ENCODE measurements at regions not wholly inside any gene's neighbourhood (a gene's known extent, or its start where the extent isn't known, plus 50 kb on each side); places are given as distances from the start of the nearest gene placed in this dataset.

- no peak for TF ChIP-seq CTCF (IDR thresholded peaks at IDR 0.05)
- intact Hi-C loops (cut with micrococcal nuclease) = no loop called here
- no peaks in the 10 kb centered on the region for H3K27me3 Mint-ChIP-seq
These were observed 735.4 kb downstream of the PCDH7 start for GRCh38 chr4:31455612-31456011.

GRCh38 chr4:31458813-31459212 lies 738.6 kb downstream of the PCDH7 start:
- intact Hi-C loops (cut with micrococcal nuclease) = no loop called here
- Mint-ChIP-seq H3K27me3 (no peaks in the 10 kb centered on the region), H3K4me3 (no peak overlapping the region), H3K4me1 (no peaks in the 10 kb centered on the region), H3K9me3 (peaks cover 3% of the 10 kb centered on the region), H3K36me3 (ENCODE audit: low read depth) (no peaks in the 10 kb centered on the region), H3K27ac (no peak overlapping the region)
- DNase-seq = no peak
- ChIA-PET POLR2A (no interaction called here), CTCF (no interaction called here)
- ATAC-seq (ENCODE audit: low read depth) = no peak
- TF ChIP-seq CTCF (IDR thresholded peaks at IDR 0.05) = no peak

More at GRCh38 chr4:31455612-31456011, 735.4 kb downstream of the PCDH7 start:
- H3K4me1 Mint-ChIP-seq = no peaks in the 10 kb centered on the region
- POLR2A ChIA-PET = no interaction called here
- ATAC-seq (ENCODE audit: low read depth) (no peak), DNase-seq (no peak)
- no peak overlapping the region for H3K27ac Mint-ChIP-seq
- CTCF ChIA-PET = no interaction called here
- no peak overlapping the region for H3K4me3 Mint-ChIP-seq
- H3K36me3 Mint-ChIP-seq (ENCODE audit: low read depth) = no peaks in the 10 kb centered on the region
- H3K9me3 Mint-ChIP-seq = no peaks in the 10 kb centered on the region

- H3K4me1 Mint-ChIP-seq = no peaks in the 10 kb centered on the region
- no peak overlapping the region for H3K4me3 Mint-ChIP-seq
- ChIA-PET POLR2A (no interaction called here), CTCF (no interaction called here)
- TF ChIP-seq CTCF (IDR thresholded peaks at IDR 0.05) = no peak
- no peak for DNase-seq
- intact Hi-C loops (cut with micrococcal nuclease) = no loop called here
- no peak overlapping the region for H3K27ac Mint-ChIP-seq
- no peak for ATAC-seq (ENCODE audit: low read depth)
- H3K9me3 Mint-ChIP-seq = peaks cover 6% of the 10 kb centered on the region
- no peaks in the 10 kb centered on the region for H3K36me3 Mint-ChIP-seq (ENCODE audit: low read depth)
- H3K27me3 Mint-ChIP-seq = no peaks in the 10 kb centered on the region
These were observed 741.3 kb downstream of the PCDH7 start for GRCh38 chr4:31461421-31461820.

GRCh38 chr4:31467781-31468180 lies 747.6 kb downstream of the PCDH7 start:
- ATAC-seq (ENCODE audit: low read depth) = no peak
- no peaks in the 10 kb centered on the region for H3K27me3 Mint-ChIP-seq
- no peak for DNase-seq
- no peak for TF ChIP-seq CTCF (IDR thresholded peaks at IDR 0.05)
- no peaks in the 10 kb centered on the region for H3K4me1 Mint-ChIP-seq
- CTCF ChIA-PET = no interaction called here
- H3K27ac Mint-ChIP-seq = no peak overlapping the region
- peaks cover 15% of the 10 kb centered on the region for H3K9me3 Mint-ChIP-seq
- H3K4me3 Mint-ChIP-seq = no peak overlapping the region
- POLR2A ChIA-PET = no interaction called here
- intact Hi-C loops (cut with micrococcal nuclease) = no loop called here
- no peaks in the 10 kb centered on the region for H3K36me3 Mint-ChIP-seq (ENCODE audit: low read depth)

GRCh38 chr4:31474221-31474620 lies 754.1 kb downstream of the PCDH7 start:
- ChIA-PET CTCF (no interaction called here), POLR2A (no interaction called here)
- Mint-ChIP-seq H3K36me3 (ENCODE audit: low read depth) (no peaks in the 10 kb centered on the region), H3K27me3 (no peaks in the 10 kb centered on the region), H3K4me1 (no peaks in the 10 kb centered on the region), H3K27ac (no peak overlapping the region), H3K9me3 (peaks cover 5% of the 10 kb centered on the region), H3K4me3 (no peak overlapping the region)
- DNase-seq (no peak), ATAC-seq (ENCODE audit: low read depth) (no peak)
- no peak for TF ChIP-seq CTCF (IDR thresholded peaks at IDR 0.05)
- intact Hi-C loops (cut with micrococcal nuclease) = no loop called here

Measured in activated B cell treated with CpG ODN at 0.5 μM for 24 hours (primary cell).